Activated CD4-positive, alpha-beta memory T cell treated with anti-CD3 and anti-CD28 coated beads for 36 hours (primary cell): ENCODE measurements at regions not wholly inside any gene's neighbourhood (a gene's known extent, or its start where the extent isn't known, plus 50 kb on each side); places are given as distances from the start of the nearest gene placed in this dataset.

Source experiments
- CTCF ChIA-PET: fragments of 350-600 bp; sonication (Branson Sonifier 250); formaldehyde crosslinking; loops from one replicate; lab custom pipeline; 2021; ENCODE audit warnings: antibody characterized with exemption, inconsistent platforms; lab: Charles Lee
- POLR2A ChIA-PET: fragments of 350-600 bp; sonication (Branson Sonifier 250); formaldehyde crosslinking; loops from one replicate; lab custom pipeline; 2021; ENCODE audit warnings: antibody characterized with exemption; lab: Charles Lee
- DNase-seq: peaks from one replicate; pipeline ENCODE4 v3.0.0-alpha.2; 2020
- H3K27ac Mint-ChIP-seq: one replicate; pipeline ENCODE4 v1.8.0; 2021; ENCODE audit warnings: mixed read lengths
- H3K27me3 Mint-ChIP-seq: one replicate; pipeline ENCODE4 v1.8.0; 2021; ENCODE audit warnings: mixed read lengths
- H3K36me3 Mint-ChIP-seq: one replicate; pipeline ENCODE4 v1.8.0; 2021; ENCODE audit warnings: mixed read lengths
- H3K4me1 Mint-ChIP-seq: one replicate; pipeline ENCODE4 v1.8.0; 2021; ENCODE audit warnings: low read depth, mixed read lengths
- H3K4me3 Mint-ChIP-seq: one replicate; pipeline ENCODE4 v1.8.0; 2021; ENCODE audit warnings: mild to moderate bottlenecking, mixed read lengths
- H3K9me3 Mint-ChIP-seq: one replicate; pipeline ENCODE4 v1.8.0; 2021; ENCODE audit warnings: mixed read lengths
- intact Hi-C: fragments of 100-400 bp; cut with micrococcal nuclease; formaldehyde crosslinking; loops from one replicate; pipeline ENCODE4 v1.15.1; 2023

DNA sequence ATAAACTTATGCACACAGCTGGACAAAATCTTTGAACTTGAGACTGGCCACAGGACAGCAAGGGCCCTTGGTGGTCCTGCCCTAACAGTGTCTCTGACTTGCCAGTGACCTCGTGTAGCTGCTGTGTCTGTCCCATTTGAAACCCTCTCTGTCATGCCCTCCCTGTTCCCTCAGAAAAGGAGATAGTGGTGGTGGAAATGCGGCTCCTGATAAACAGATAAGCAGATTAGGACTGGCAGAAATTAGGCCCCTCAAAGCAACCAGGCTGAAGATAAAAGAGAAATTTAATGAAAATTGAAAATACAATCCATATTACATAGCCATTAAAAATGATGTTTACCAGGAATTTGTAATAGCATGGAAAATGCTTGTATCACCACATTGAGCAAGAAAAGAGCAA is 136.6 kb upstream of the ATP6AP2 start:
- H3K36me3 Mint-ChIP-seq = no peaks in the 10 kb centered on the region

GRCh38 chrX:40440866-40441265 is 139.9 kb upstream of the ATP6AP2 start:
- Mint-ChIP-seq H3K9me3 (no peaks in the 10 kb centered on the region), H3K4me1 (peaks cover 5% of the 10 kb centered on the region), H3K36me3 (no peaks in the 10 kb centered on the region), H3K27me3 (no peaks in the 10 kb centered on the region), H3K27ac (no peak overlapping the region), H3K4me3 (no peak overlapping the region)
- intact Hi-C loops = no loop called here
- DNase-seq = no peak
- ChIA-PET POLR2A (no interaction called here), CTCF (interaction anchor here (0.6 kb wide), 1 partner anchor 399 kb away, joined by 3 read pairs; no protein-coding TSS in a partner anchor)

More for the DNA sequence above, 136.6 kb upstream of the ATP6AP2 start:
- intact Hi-C loops = no loop called here
- no peak overlapping the region for H3K27ac Mint-ChIP-seq
- no peaks in the 10 kb centered on the region for H3K9me3 Mint-ChIP-seq
- DNase-seq = no peak
- no peaks in the 10 kb centered on the region for H3K27me3 Mint-ChIP-seq
- POLR2A ChIA-PET = no interaction called here
- H3K4me3 Mint-ChIP-seq = no peak overlapping the region
- peaks cover 5% of the 10 kb centered on the region for H3K4me1 Mint-ChIP-seq
- CTCF ChIA-PET = no interaction called here

DNA sequence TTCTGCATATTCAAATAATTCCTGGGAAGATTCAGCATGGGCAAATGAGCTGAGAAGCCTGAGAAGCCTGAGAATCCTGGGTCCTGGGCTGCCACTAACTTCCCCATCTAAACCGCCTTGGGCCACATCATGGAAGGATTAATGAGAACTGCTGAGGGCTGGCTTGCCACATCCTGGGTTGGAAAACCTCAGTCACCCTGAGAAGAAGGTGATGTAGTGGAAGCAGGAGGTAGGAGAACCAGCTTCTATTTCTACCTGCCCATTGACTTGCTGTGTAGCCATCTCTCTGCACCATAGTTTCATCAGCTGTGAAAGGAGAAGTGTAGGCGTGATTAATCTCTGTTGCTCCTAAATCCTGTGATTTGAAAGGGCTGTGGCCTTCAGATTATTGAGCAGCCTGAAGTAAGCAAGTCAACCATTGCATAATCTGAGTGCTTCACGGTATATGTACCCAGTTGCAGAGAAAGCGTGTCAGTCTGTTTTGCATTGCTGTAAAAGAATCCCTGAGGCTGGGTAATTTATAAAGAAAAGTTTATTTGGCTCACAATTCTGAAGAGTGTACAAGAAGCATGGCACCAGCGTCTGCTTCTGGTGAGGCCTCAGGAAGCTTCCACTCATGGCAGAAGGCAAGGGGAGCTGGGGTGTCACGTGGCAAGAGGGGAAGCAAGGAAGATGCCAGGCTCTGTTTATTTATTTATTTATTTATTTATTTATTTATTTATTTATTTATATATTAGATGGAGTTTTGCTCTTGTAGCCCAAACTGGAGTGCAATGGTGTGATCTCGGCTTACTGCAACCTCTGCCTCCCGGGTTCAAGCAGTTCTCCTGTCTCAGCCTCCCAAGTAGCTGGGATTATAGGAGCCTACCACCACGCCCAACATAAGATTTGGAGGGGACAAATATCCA is 140.9 kb upstream of the ATP6AP2 start:
- Mint-ChIP-seq H3K9me3 (no peaks in the 10 kb centered on the region), H3K4me3 (no peak overlapping the region), H3K36me3 (no peaks in the 10 kb centered on the region), H3K4me1 (peaks cover 5% of the 10 kb centered on the region), H3K27ac (no peak overlapping the region), H3K27me3 (no peaks in the 10 kb centered on the region)
- CTCF ChIA-PET = no interaction called here
- POLR2A ChIA-PET = no interaction called here
- intact Hi-C loops = no loop called here
- DNase-seq = peak; percentile 19

DNA sequence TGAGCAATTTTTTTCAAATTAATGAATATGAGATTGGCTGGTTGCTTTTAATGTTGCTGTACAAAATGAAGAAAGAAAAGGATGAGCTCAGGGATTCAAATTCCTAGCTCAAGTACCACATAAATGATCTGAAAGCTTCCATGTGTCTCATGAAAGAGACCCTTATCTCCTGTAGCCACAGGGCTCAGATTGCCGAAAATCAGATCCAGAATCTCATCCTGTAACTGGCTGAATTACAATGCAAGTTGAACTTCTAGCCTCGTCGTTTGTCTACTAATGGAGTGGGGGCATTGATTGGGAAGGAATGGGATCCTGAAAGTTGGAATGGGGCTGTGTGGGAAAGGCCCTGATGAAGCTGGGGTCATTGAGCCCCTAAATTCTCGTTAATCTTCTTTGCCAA is 143.4 kb upstream of the ATP6AP2 start:
- Mint-ChIP-seq H3K36me3 (no peaks in the 10 kb centered on the region), H3K9me3 (no peaks in the 10 kb centered on the region), H3K4me1 (peaks cover 5% of the 10 kb centered on the region)

DNA sequence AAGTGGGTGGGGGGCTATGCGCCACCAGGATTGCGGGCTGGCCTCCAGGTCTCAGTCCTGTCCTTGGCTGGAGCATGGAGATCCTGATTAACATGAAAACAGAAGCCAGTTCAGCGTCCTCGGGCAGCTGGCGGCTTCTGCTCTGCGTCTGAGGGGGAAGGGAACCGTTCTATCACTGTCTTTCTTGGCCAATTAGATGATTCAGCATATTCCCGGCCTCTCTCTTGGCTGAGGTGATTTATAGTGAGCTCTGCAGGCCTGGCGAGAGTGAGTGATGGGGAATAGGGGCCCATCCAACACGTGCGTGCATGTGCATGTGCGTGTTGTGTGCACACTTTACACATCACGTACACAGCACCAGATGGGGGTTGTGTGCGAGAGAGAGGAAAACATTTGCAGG is 145.8 kb upstream of the ATP6AP2 start:
- Mint-ChIP-seq H3K4me1 (peaks cover 5% of the 10 kb centered on the region), H3K27me3 (no peaks in the 10 kb centered on the region), H3K9me3 (no peaks in the 10 kb centered on the region), H3K36me3 (no peaks in the 10 kb centered on the region), H3K27ac (no peak overlapping the region), H3K4me3 (no peak overlapping the region)
- ChIA-PET POLR2A (no interaction called here), CTCF (no interaction called here)
- no peak for DNase-seq
- intact Hi-C loops = no loop called here

More for the DNA sequence above, 143.4 kb upstream of the ATP6AP2 start:
- Mint-ChIP-seq H3K27ac (no peak overlapping the region), H3K27me3 (no peaks in the 10 kb centered on the region), H3K4me3 (no peak overlapping the region)
- ChIA-PET POLR2A (no interaction called here), CTCF (no interaction called here)
- no peak for DNase-seq
- intact Hi-C loops = no loop called here

- intact Hi-C loops = no loop called here
- no peaks in the 10 kb centered on the region for H3K36me3 Mint-ChIP-seq
- no peaks in the 10 kb centered on the region for H3K27me3 Mint-ChIP-seq
- ChIA-PET POLR2A (no interaction called here), CTCF (no interaction called here)
- DNase-seq = no peak
- H3K9me3 Mint-ChIP-seq = no peaks in the 10 kb centered on the region
- peaks cover 1% of the 10 kb centered on the region for H3K4me1 Mint-ChIP-seq
- H3K4me3 Mint-ChIP-seq = no peak overlapping the region
- H3K27ac Mint-ChIP-seq = no peak overlapping the region
Measured at GRCh38 chrX:40434443-40434842, 146.3 kb upstream of the ATP6AP2 start.

GRCh38 chrX:40433160-40433559 is 147.6 kb upstream of the ATP6AP2 start:
- Mint-ChIP-seq H3K9me3 (peaks cover 3% of the 10 kb centered on the region), H3K27ac (no peak overlapping the region), H3K4me3 (no peak overlapping the region), H3K4me1 (no peaks in the 10 kb centered on the region), H3K36me3 (no peaks in the 10 kb centered on the region), H3K27me3 (no peaks in the 10 kb centered on the region)
- intact Hi-C loops = no loop called here
- POLR2A ChIA-PET = no interaction called here
- CTCF ChIA-PET = no interaction called here
- DNase-seq = no peak

DNA sequence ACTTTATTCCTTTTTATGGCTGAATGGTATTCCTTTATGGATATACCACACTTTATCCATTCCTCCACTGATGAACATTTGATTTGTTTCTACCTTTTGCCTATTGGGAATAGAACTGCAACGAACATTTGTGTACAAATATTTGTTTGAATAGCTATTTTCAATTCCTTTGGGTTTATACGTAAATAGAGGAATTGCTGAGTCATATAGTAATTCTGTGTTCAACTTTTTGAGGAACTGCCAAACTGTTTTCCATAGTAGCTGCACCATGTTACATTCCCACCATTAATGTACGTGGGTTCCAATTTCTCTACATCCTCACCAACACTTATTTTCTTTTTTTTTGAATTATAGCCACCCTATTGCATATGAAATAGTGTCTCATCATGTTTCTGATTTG is 156.5 kb upstream of the ATP6AP2 start:
- ChIA-PET POLR2A (no interaction called here), CTCF (no interaction called here)
- Mint-ChIP-seq H3K9me3 (peaks cover 3% of the 10 kb centered on the region), H3K4me3 (no peak overlapping the region), H3K4me1 (peaks cover 3% of the 10 kb centered on the region), H3K36me3 (no peaks in the 10 kb centered on the region), H3K27me3 (no peaks in the 10 kb centered on the region), H3K27ac (no peak overlapping the region)
- DNase-seq = no peak
- intact Hi-C loops = no loop called here

DNA sequence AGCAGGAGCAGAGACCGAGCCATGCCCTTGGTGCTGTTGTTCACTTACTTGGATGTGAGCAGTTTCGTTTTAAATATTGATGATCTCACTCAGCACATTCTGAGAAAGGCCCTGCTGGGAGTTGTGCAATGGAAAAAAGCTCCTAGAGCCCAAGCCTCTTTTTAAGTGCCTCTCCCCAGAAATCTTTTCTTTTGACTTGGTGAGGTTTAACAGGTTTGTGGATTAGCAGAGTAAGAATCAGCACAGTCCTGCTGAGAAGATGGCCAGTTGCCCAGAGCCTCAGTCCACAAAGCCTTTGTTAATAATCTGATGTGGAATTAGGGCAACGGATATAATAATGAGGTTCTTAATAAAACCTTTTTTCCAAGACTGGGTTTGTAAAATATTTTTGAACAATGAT is 157.5 kb upstream of the ATP6AP2 start:
- H3K27me3 Mint-ChIP-seq = no peaks in the 10 kb centered on the region
- ChIA-PET CTCF (no interaction called here), POLR2A (no interaction called here)
- intact Hi-C loops = no loop called here
- peak; percentile 9 for DNase-seq
- H3K9me3 Mint-ChIP-seq = no peaks in the 10 kb centered on the region
- no peak overlapping the region for H3K4me3 Mint-ChIP-seq
- H3K27ac Mint-ChIP-seq = no peak overlapping the region
- H3K4me1 Mint-ChIP-seq = peaks cover 3% of the 10 kb centered on the region
- no peaks in the 10 kb centered on the region for H3K36me3 Mint-ChIP-seq

DNA sequence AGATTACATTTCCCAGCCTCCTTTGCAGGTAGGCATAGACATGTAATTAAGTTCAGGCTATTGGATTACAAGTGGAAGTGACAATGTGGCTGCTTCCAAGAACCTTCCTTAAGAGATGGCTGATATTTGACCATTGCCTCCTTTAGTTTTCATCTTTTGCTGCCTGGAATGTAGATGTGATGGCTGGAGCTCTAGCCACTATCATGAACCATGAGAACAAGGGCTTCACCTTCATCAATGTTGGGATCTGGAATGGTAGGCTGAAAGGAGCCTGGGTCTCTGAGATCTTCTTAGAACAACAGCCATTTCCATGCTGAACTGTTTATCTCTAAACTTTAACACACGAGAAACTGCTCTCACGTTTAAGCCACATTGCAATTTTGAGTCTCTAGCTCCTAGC is 158.7 kb upstream of the ATP6AP2 start:
- no peaks in the 10 kb centered on the region for H3K9me3 Mint-ChIP-seq
- POLR2A ChIA-PET = no interaction called here

DNA sequence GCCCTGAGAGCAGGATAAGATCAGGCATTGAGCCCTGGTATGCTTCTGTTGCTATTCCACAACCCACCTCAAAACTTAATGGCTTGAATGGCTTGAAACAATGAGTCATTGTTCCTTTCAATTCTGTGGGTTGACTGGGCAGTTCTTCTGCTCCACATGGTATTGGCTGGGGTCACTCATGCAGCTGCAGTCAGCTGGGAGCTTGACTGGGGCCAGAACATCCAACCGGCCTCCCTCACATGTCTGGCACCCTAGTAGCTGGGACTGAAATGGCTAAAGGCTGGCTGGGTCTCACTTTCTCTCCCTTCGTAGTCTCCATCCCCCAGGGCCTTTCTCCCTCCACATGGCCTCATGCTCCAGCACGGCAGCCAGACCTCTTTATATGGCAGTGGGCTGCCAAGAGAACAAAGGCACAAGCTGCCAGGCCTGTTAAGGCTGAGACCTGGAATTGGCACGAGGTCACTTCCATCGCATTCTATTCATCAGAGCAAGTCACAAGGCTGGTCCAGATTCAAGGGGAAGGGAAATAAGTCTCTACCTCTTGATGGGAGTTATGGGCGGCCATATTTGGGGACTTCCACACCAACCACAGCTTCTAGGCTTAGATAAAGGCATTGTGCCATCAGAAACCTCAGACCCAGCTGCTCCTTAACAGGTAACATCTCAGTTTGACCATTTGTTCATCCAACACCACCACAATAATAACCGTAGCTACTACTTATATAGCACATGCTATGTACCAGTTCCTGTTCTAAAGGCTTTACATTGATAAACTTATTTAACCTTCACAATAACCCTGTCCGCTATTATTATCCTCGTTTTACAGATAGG is 159.7 kb upstream of the ATP6AP2 start:
- CTCF ChIA-PET = no interaction called here
- Mint-ChIP-seq H3K27ac (no peak overlapping the region), H3K4me3 (no peak overlapping the region), H3K4me1 (peaks cover 3% of the 10 kb centered on the region), H3K36me3 (no peaks in the 10 kb centered on the region), H3K27me3 (no peaks in the 10 kb centered on the region), H3K9me3 (no peaks in the 10 kb centered on the region)
- intact Hi-C loops = no loop called here
- no peak for DNase-seq
- POLR2A ChIA-PET = no interaction called here

More for the DNA sequence above, 158.7 kb upstream of the ATP6AP2 start:
- Mint-ChIP-seq H3K4me3 (no peak overlapping the region), H3K36me3 (no peaks in the 10 kb centered on the region), H3K27ac (no peak overlapping the region), H3K4me1 (peaks cover 3% of the 10 kb centered on the region), H3K27me3 (no peaks in the 10 kb centered on the region)
- intact Hi-C loops = no loop called here
- CTCF ChIA-PET = no interaction called here
- no peak for DNase-seq

DNA sequence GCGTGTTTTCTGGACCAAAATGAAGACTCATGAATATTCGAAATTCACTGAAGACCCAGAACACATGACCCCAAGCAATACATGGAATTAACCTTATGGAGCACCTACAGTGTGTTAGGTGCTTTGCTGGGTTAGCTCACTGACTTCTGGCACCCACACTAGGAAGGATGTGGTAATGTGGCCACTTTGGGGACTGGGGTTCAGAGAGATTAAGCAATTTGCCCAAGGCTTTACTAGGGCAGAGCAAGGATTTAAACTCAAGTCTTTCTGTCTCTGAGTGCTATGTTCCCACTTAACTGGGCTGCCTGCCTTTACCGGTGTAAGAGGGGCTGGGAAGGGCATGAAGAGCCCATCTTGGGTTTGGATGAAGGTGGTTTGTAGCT is 162.0 kb upstream of the ATP6AP2 start:
- H3K9me3 Mint-ChIP-seq = no peaks in the 10 kb centered on the region
- peaks cover 3% of the 10 kb centered on the region for H3K4me1 Mint-ChIP-seq
- H3K4me3 Mint-ChIP-seq = no peak overlapping the region
- intact Hi-C loops = no loop called here
- POLR2A ChIA-PET = no interaction called here
- DNase-seq = peak; percentile 30
- no peaks in the 10 kb centered on the region for H3K36me3 Mint-ChIP-seq
- no peaks in the 10 kb centered on the region for H3K27me3 Mint-ChIP-seq
- CTCF ChIA-PET = no interaction called here
- H3K27ac Mint-ChIP-seq = no peak overlapping the region
